WI38 (cell line): ENCODE measurements at regions not wholly inside any gene's neighbourhood (a gene's known extent, or its start where the extent isn't known, plus 50 kb on each side); places are given as distances from the start of the nearest gene placed in this dataset.

Experiments used
- H3K4me3 ChIP-seq: 2 replicates; pipeline ENCODE4 v1.5.1; 2011; ENCODE audit warnings: low read depth, mild to moderate bottlenecking, control low read depth, low read length
- TF ChIP-seq, protein P1 (sequence below): IDR thresholded peaks from 2 replicates; pipeline ENCODE4 v1.5.1; 2012; ENCODE audit warnings: low read depth, mild to moderate bottlenecking, control low read depth, low read length

DNA sequence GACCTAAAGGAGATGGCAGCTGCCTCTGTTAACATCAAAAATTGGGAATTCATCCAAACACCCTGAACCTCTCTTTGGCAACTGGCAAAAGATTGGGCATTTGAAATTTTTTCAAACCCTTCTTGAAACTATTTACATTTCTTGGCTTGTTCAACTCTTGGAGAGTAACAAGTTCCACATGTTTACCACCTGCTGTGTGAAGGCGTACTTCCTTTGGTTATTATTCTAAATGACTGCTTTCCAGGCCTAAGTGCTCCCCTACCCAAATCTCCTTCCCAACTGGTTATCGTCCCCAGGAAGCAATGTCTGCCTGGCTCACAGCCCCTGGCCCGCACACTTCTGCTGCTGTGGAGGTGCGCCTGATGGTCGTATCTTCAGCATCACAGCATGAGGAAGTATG lies 422.7 kb downstream of the DMAC1 start:
- TF ChIP-seq, protein P1, sequence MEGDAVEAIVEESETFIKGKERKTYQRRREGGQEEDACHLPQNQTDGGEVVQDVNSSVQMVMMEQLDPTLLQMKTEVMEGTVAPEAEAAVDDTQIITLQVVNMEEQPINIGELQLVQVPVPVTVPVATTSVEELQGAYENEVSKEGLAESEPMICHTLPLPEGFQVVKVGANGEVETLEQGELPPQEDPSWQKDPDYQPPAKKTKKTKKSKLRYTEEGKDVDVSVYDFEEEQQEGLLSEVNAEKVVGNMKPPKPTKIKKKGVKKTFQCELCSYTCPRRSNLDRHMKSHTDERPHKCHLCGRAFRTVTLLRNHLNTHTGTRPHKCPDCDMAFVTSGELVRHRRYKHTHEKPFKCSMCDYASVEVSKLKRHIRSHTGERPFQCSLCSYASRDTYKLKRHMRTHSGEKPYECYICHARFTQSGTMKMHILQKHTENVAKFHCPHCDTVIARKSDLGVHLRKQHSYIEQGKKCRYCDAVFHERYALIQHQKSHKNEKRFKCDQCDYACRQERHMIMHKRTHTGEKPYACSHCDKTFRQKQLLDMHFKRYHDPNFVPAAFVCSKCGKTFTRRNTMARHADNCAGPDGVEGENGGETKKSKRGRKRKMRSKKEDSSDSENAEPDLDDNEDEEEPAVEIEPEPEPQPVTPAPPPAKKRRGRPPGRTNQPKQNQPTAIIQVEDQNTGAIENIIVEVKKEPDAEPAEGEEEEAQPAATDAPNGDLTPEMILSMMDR: no peak
- H3K4me3 ChIP-seq: no peak overlapping the region

GRCh38 chr9:7376213-7376612 lies 423.4 kb downstream of the DMAC1 start:
- no peak overlapping the region for H3K4me3 ChIP-seq
- TF ChIP-seq, protein P1: no peak

- no peak overlapping the region for H3K4me3 ChIP-seq
- TF ChIP-seq, protein P1: no peak
Observed at GRCh38 chr9:7375013-7375511, 424.5 kb downstream of the DMAC1 start.

GRCh38 chr9:7370988-7371387 lies 428.6 kb downstream of the DMAC1 start:
- H3K4me3 ChIP-seq: no peak overlapping the region
- TF ChIP-seq, protein P1: no peak

DNA sequence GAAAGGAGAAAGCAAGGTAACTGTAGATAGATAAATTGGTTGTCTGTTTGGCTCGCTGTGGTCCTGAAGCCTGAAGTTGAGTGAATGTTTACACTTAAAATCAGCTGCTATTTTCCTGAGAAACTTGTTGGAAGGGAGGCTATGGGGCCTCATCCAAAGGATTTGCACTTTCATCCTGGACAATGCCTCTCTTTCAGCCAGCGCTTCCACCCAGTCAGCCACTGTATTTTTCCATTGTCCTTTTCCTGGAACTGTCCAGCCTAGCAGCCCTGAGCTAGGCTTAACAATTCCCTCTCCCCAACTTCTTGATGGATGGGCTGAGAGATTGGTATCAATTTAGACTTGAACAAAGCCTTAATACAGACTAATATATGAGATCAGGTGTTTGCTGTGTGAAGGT lies 429.2 kb downstream of the DMAC1 start:
- TF ChIP-seq, protein P1: no peak
- no peak overlapping the region for H3K4me3 ChIP-seq

- TF ChIP-seq, protein P1: no peak
- no peak overlapping the region for H3K4me3 ChIP-seq
Observed at GRCh38 chr9:7369384-7369821, 430.2 kb downstream of the DMAC1 start.

GRCh38 chr9:7368410-7369292 lies 430.9 kb downstream of the DMAC1 start:
- TF ChIP-seq, protein P1: no peak
- no peak overlapping the region for H3K4me3 ChIP-seq
